IMR-90 (cell line): ENCODE measurements at regions not wholly inside any gene's neighbourhood (a gene's known extent, or its start where the extent isn't known, plus 50 kb on each side); places are given as distances from the start of the nearest gene placed in this dataset.

Experiments used
- ATAC-seq: fragments of 200-7000 bp; cut with Tn5 transposase; 2 replicates; pipeline ENCODE4 v1.9.1; 2020; ENCODE audit warnings: low read depth, mild to moderate bottlenecking, moderate library complexity
- BruUV-seq: library from RNA; stranded (reverse); fragments of 400-500 nt; replicated peaks from 2 replicates; lab custom pipeline; 2021; lab: Mats Ljungman, UMichigan
- CTCF ChIA-PET: fragments of 300-600 bp; formaldehyde crosslinking; extraction: SDS; loops from one replicate; lab custom pipeline; 2021; ENCODE audit warnings: antibody characterized with exemption; lab: Yijun Ruan, JAX
- POLR2A ChIA-PET: fragments of 300-600 bp; sonication (Branson Sonifier 250); formaldehyde crosslinking; loops from one replicate; lab custom pipeline; 2022; ENCODE audit warnings: antibody characterized with exemption; ENCODE audit not compliant: unreplicated experiment; lab: Charles Lee
- DNase-seq: peaks from one replicate; pipeline ENCODE4 v3.0.0; 2013
- H2AFZ ChIP-seq: replicated peaks from 2 replicates; pipeline ENCODE3; 2013; ENCODE audit warnings: low read length, mild to moderate bottlenecking; ENCODE audit not compliant: poor library complexity
- H2AK5ac ChIP-seq: 2 replicates; pipeline ENCODE4 v1.6.1; 2013; ENCODE audit warnings: low read depth, low read length, inconsistent platforms
- H2AK9ac ChIP-seq: replicated peaks from 2 replicates; pipeline ENCODE3; 2013; ENCODE audit warnings: mild to moderate bottlenecking, low read depth, low read length, moderate library complexity; ENCODE audit not compliant: poor library complexity
- H2BK120ac ChIP-seq: 2 replicates; pipeline ENCODE4 v1.6.1; 2013; ENCODE audit warnings: low read depth, low read length, inconsistent platforms
- H2BK15ac ChIP-seq: 3 replicates; pipeline ENCODE4 v1.6.1; 2013; ENCODE audit warnings: low read depth, low read length, inconsistent platforms
- H2BK20ac ChIP-seq: 2 replicates; pipeline ENCODE4 v1.6.1; 2013; ENCODE audit warnings: low read depth, mild to moderate bottlenecking, inconsistent platforms, low read length, moderate library complexity
- H2BK5ac ChIP-seq: 2 replicates; pipeline ENCODE4 v1.6.1; 2013; ENCODE audit warnings: mild to moderate bottlenecking, low read depth, low read length, inconsistent platforms; ENCODE audit not compliant: poor library complexity, severe bottlenecking
- H3K14ac ChIP-seq: replicated peaks from 2 replicates; pipeline ENCODE4 v1.6.1; 2013; ENCODE audit warnings: low read depth, low read length, inconsistent platforms
- H3K18ac ChIP-seq: 2 replicates; pipeline ENCODE4 v1.6.1; 2013; ENCODE audit warnings: low read depth, low read length, control low read depth
- H3K23ac ChIP-seq: 2 replicates; pipeline ENCODE4 v1.6.1; 2013; ENCODE audit warnings: low read depth, low read length, inconsistent platforms
- H3K27ac ChIP-seq: 2 replicates; pipeline ENCODE4 v1.5.1; 2013; ENCODE audit warnings: mild to moderate bottlenecking, control low read depth, low read length; ENCODE audit not compliant: insufficient read depth
- H3K27me3 ChIP-seq: 2 replicates; pipeline ENCODE4 v1.6.1; 2013; ENCODE audit warnings: low read length; ENCODE audit not compliant: control insufficient read depth, insufficient read depth
- H3K36me3 ChIP-seq: 2 replicates; pipeline ENCODE4 v1.6.1; 2013; ENCODE audit warnings: low read length, mixed read lengths; ENCODE audit not compliant: control insufficient read depth, insufficient read depth
- H3K4ac ChIP-seq: 2 replicates; pipeline ENCODE4 v1.6.1; 2013; ENCODE audit warnings: low read depth, low read length, inconsistent platforms
- H3K4me1 ChIP-seq: 2 replicates; pipeline ENCODE4 v1.6.1; 2013; ENCODE audit warnings: low read length, mixed read lengths; ENCODE audit not compliant: control insufficient read depth, insufficient read depth
- H3K4me2 ChIP-seq: 2 replicates; pipeline ENCODE4 v1.6.1; 2013; ENCODE audit warnings: low read depth, mild to moderate bottlenecking, control low read depth, low read length, moderate library complexity
- H3K4me3 ChIP-seq: 2 replicates; pipeline ENCODE4 v1.5.1; 2013; ENCODE audit warnings: low read depth, mild to moderate bottlenecking, control low read depth, low read length, moderate library complexity; ENCODE audit not compliant: insufficient read depth
- H3K56ac ChIP-seq: 2 replicates; pipeline ENCODE4 v1.6.1; 2013; ENCODE audit warnings: low read length, inconsistent platforms; ENCODE audit not compliant: insufficient read depth; ENCODE audit errors: extremely low read depth
- H3K79me1 ChIP-seq, 2 experiments: 2 replicates each; pipeline ENCODE4 v1.6.1; 2013; ENCODE audit warnings: low read length in 2 of 2, inconsistent platforms in 1 of 2, low read depth in 1 of 2
- H3K9ac ChIP-seq: 2 replicates; pipeline ENCODE4 v1.6.1; 2013; ENCODE audit warnings: low read depth, low read length, control low read depth
- H3K9me1 ChIP-seq: 2 replicates; pipeline ENCODE4 v1.6.1; 2013; ENCODE audit warnings: low read length, inconsistent platforms; ENCODE audit not compliant: insufficient read depth
- H3K9me3 ChIP-seq: 2 replicates; pipeline ENCODE4 v1.6.1; 2013; ENCODE audit warnings: low read length; ENCODE audit not compliant: control insufficient read depth, insufficient read depth
- H4K20me1 ChIP-seq: 2 replicates; pipeline ENCODE4 v1.6.1; 2013; ENCODE audit warnings: low read length, inconsistent platforms; ENCODE audit not compliant: insufficient read depth
- H4K5ac ChIP-seq: 2 replicates; pipeline ENCODE4 v1.6.1; 2013; ENCODE audit warnings: mild to moderate bottlenecking, low read depth, low read length, control low read depth
- H4K8ac ChIP-seq, 2 experiments: 2 replicates each; pipeline ENCODE4 v1.6.1; 2013; ENCODE audit warnings: low read depth in 2 of 2, low read length in 2 of 2, control low read depth in 1 of 2, inconsistent platforms in 1 of 2
- H4K91ac ChIP-seq: 2 replicates; pipeline ENCODE4 v1.6.1; 2013; ENCODE audit warnings: low read depth, low read length, inconsistent platforms; ENCODE audit not compliant: insufficient read depth
- CHD1 ChIP-seq: IDR thresholded peaks from 2 replicates; pipeline ENCODE4 v1.6.1; 2012; ENCODE audit warnings: low read depth, low read length, improper control_type of control experiment
- CTCF ChIP-seq: conservative IDR thresholded peaks from 2 replicates; pipeline ENCODE4 v1.5.1; 2012; ENCODE audit warnings: mild to moderate bottlenecking, low read depth, low read length, improper control_type of control experiment
- ELK1 ChIP-seq: fragments of 150-350 bp; IDR thresholded peaks from 2 replicates; pipeline ENCODE4 v1.6.1; 2016; ENCODE audit warnings: low read depth, mild to moderate bottlenecking, low read length, moderate library complexity, borderline replicate concordance
- MXI1 ChIP-seq: IDR thresholded peaks from 2 replicates; pipeline ENCODE4 v1.6.1; 2012; ENCODE audit warnings: low read depth, mild to moderate bottlenecking, low read length, moderate library complexity, borderline replicate concordance
- RAD21 ChIP-seq: IDR thresholded peaks from 2 replicates; pipeline ENCODE4 v1.6.1; 2012; ENCODE audit warnings: low read length, improper control_type of control experiment
- RCOR1 ChIP-seq: IDR thresholded peaks from 2 replicates; pipeline ENCODE4 v1.6.1; 2012; ENCODE audit warnings: mild to moderate bottlenecking, low read length, improper control_type of control experiment; ENCODE audit not compliant: insufficient replicate concordance
- RFX5 ChIP-seq: IDR thresholded peaks from 2 replicates; pipeline ENCODE4 v1.8.0; 2012; ENCODE audit warnings: low read depth, mild to moderate bottlenecking, low read length, moderate library complexity
- SMC3 ChIP-seq: fragments of 150-350 bp; IDR thresholded peaks from 2 replicates; pipeline ENCODE4 v1.6.1; 2016; ENCODE audit warnings: low read depth, mild to moderate bottlenecking, antibody characterized with exemption, low read length, moderate library complexity
- dilution Hi-C: fragments of 300-500 bp; cut with HindIII; formaldehyde crosslinking; loops from one replicate; pipeline ENCODE4 v1.14.3; 2018; ENCODE audit warnings: low sequenced_read_pairs; ENCODE audit not compliant: unreplicated experiment
- in situ Hi-C: fragments of 300-500 bp; cut with MboI; formaldehyde crosslinking; loops from 3 replicates; pipeline ENCODE4 v1.14.3; 2019; ENCODE audit warnings: low sequenced_read_pairs, inconsistent platforms, mixed read lengths
- intact Hi-C: fragments of 100-400 bp; cut with micrococcal nuclease; formaldehyde crosslinking; loops from 2 replicates; pipeline ENCODE4 v1.10.0; 2022

GRCh38 chr13:75055296-75055695, 426.7 kb downstream of the TBC1D4 start:
- H3K14ac ChIP-seq: no peak overlapping the region
- H3K4me3 ChIP-seq: no peak overlapping the region
- dilution Hi-C loops: no loop called here
- no peaks in the 10 kb centered on the region for H3K79me1 ChIP-seq
- H2BK5ac ChIP-seq: no peak overlapping the region
- TF ChIP-seq MXI1: no peak
- TF ChIP-seq SMC3: no peak
- no peak for TF ChIP-seq RAD21
- TF ChIP-seq RFX5: no peak
- TF ChIP-seq CHD1: no peak
- no peak for TF ChIP-seq CTCF
- no peak for TF ChIP-seq ELK1
- TF ChIP-seq RCOR1: no peak
- no peak overlapping the region for H2BK20ac ChIP-seq
- H3K4ac ChIP-seq: no peak overlapping the region
- H3K4me2 ChIP-seq: no peak overlapping the region
- ATAC-seq (no peak), DNase-seq (no peak)
- no peak overlapping the region for H3K56ac ChIP-seq
- H4K8ac ChIP-seq: no peak overlapping the region
- H2AK5ac ChIP-seq: no peak overlapping the region
- H4K91ac ChIP-seq: no peak overlapping the region
- in situ Hi-C loops: no loop called here
- no peak overlapping the region for H3K27ac ChIP-seq
- ChIA-PET POLR2A (no interaction called here), CTCF (no interaction called here)
- H4K20me1 ChIP-seq: no peaks in the 10 kb centered on the region
- no peak overlapping the region for H2AFZ ChIP-seq
- no peaks in the 10 kb centered on the region for H3K9me3 ChIP-seq
- no peak overlapping the region for H2AK9ac ChIP-seq
- BruUV-seq: no TSS peak
- no peak overlapping the region for H2BK120ac ChIP-seq
- intact Hi-C loops: no loop called here
- no peak overlapping the region for H2BK15ac ChIP-seq
- H3K4me1 ChIP-seq: no peaks in the 10 kb centered on the region
- no peaks in the 10 kb centered on the region for H3K9me1 ChIP-seq
- H3K18ac ChIP-seq: no peak overlapping the region
- no peak overlapping the region for H4K5ac ChIP-seq
- no peak overlapping the region for H3K23ac ChIP-seq
- H3K36me3 ChIP-seq: no peaks in the 10 kb centered on the region
- H3K9ac ChIP-seq: no peak overlapping the region
- no peaks in the 10 kb centered on the region for H3K27me3 ChIP-seq
